K562 (cell line): ENCODE measurements at regions not wholly inside any gene's neighbourhood (a gene's known extent, or its start where the extent isn't known, plus 50 kb on each side); places are given as distances from the start of the nearest gene placed in this dataset.
"Not testable (repeated sequence)": the region's sequence is repeated elsewhere in the genome, so short reads cannot be mapped to it uniquely, and the experiment has no call there.

Experiments used
- BRD4 ChIP-seq: fragments of 200-600 bp; sonication (generic); IDR thresholded peaks from 2 replicates; pipeline ENCODE4 v1.6.1; 2017; ENCODE audit warnings: inconsistent platforms
- CHD2 ChIP-seq: IDR thresholded peaks from 2 replicates; pipeline ENCODE4 v1.6.1; 2011; ENCODE audit warnings: low read depth, low read length
- EWSR1 ChIP-seq: fragments of 450-650 bp; IDR thresholded peaks from 2 replicates; pipeline ENCODE4 v1.6.1; 2018; ENCODE audit warnings: borderline replicate concordance, mild to moderate bottlenecking, low read depth, moderate library complexity; ENCODE audit not compliant: partially characterized antibody
- KAT8 ChIP-seq: fragments of 450-650 bp; IDR thresholded peaks from 2 replicates; pipeline ENCODE4 v1.6.1; 2016; ENCODE audit warnings: low read depth, mild to moderate bottlenecking
- STAT5A ChIP-seq: IDR thresholded peaks from 2 replicates; pipeline ENCODE4 v1.6.1; 2012; ENCODE audit warnings: low read length, inconsistent platforms, borderline replicate concordance
- TFAM ChIP-seq: fragments of 250-450 bp; sonication (Bioruptor Pico); conservative IDR thresholded peaks from 2 replicates; pipeline ENCODE4 v1.5.0; 2021; ENCODE audit warnings: mild to moderate bottlenecking, moderate library complexity
- ZNF436 ChIP-seq: fragments of 250-450, 450-650 bp; sonication (Bioruptor Pico); formaldehyde crosslinking; IDR thresholded peaks from 2 replicates; pipeline ENCODE4 v1.7.0; 2020; ENCODE audit warnings: mild to moderate bottlenecking
- TF ChIP-seq, protein P1 (sequence below): sonication (generic); formaldehyde crosslinking; IDR thresholded peaks from 2 replicates; pipeline ENCODE4 v1.9.0; 2022; ENCODE audit warnings: mild to moderate bottlenecking, missing genetic modification reagents
- TF ChIP-seq, protein P2 (sequence below), 3 experiments: IDR thresholded peaks in 2 of 3; conservative IDR thresholded peaks in 1 of 3; 2 replicates each; pipeline ENCODE4 v1.5.1; 2011 to 2012; ENCODE audit warnings: low read length in 3 of 3, mild to moderate bottlenecking in 3 of 3, control low read depth in 2 of 3, improper control_type of control experiment in 1 of 3, inconsistent platforms in 1 of 3, low read depth in 1 of 3, mixed read lengths in 1 of 3, moderate library complexity in 1 of 3; ENCODE audit not compliant: insufficient read depth in 2 of 3

DNA sequence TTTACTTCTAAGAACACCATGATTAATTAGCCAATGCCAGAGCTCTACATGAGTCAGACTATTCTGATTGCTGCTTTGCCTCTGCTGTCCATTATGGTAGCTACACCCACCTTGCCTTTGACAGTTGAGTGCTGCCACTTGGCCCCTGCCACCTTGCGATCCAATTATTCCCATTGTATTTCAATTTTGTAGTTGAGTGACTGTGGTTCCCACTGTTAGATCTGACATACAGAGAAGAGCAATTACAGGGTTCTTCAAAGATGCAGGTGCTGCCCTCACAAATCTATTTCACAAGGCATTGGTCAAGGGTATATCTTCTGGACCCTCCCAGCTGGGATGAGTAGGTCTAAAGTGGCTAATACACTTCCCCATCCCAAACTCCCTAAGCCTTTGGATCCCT is 161.1 kb downstream of the EPM2A start:
- not testable (repeated sequence) for TF ChIP-seq TFAM (CRISPR knock-in tag); ZNF436 (CRISPR knock-in tag); KAT8; BRD4; EWSR1; STAT5A; CHD2
- TF ChIP-seq, protein P1, sequence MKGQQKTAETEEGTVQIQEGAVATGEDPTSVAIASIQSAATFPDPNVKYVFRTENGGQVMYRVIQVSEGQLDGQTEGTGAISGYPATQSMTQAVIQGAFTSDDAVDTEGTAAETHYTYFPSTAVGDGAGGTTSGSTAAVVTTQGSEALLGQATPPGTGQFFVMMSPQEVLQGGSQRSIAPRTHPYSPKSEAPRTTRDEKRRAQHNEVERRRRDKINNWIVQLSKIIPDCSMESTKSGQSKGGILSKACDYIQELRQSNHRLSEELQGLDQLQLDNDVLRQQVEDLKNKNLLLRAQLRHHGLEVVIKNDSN (CRISPR knock-in tag), result not testable (repeated sequence)
- TF ChIP-seq, protein P2, sequence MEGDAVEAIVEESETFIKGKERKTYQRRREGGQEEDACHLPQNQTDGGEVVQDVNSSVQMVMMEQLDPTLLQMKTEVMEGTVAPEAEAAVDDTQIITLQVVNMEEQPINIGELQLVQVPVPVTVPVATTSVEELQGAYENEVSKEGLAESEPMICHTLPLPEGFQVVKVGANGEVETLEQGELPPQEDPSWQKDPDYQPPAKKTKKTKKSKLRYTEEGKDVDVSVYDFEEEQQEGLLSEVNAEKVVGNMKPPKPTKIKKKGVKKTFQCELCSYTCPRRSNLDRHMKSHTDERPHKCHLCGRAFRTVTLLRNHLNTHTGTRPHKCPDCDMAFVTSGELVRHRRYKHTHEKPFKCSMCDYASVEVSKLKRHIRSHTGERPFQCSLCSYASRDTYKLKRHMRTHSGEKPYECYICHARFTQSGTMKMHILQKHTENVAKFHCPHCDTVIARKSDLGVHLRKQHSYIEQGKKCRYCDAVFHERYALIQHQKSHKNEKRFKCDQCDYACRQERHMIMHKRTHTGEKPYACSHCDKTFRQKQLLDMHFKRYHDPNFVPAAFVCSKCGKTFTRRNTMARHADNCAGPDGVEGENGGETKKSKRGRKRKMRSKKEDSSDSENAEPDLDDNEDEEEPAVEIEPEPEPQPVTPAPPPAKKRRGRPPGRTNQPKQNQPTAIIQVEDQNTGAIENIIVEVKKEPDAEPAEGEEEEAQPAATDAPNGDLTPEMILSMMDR (IDR thresholded peaks at IDR 0.05 in 2 of 3, conservative IDR thresholded peaks at IDR 0.05 in 1 of 3; ENCODE audit: insufficient read depth in 2 of 3, low read depth in 1 of 3, low read length in 3 of 3), result not testable (repeated sequence)
